ENCODE measurements at regions not wholly inside any gene's neighbourhood (a gene's known extent, or its start where the extent isn't known, plus 50 kb on each side); places are given as distances from the start of the nearest gene placed in this dataset.

- TF ChIP-seq CTCF (conservative IDR thresholded peaks at IDR 0.05) (no peak), ZFX (IDR thresholded peaks at IDR 0.05) (no peak)
- no peak overlapping the region for H3K27ac ChIP-seq
These were observed 1127.0 kb downstream of the GALC start for GRCh38 chr14:86865934-86866333.

- H3K27ac ChIP-seq = no peak overlapping the region
- TF ChIP-seq CTCF (conservative IDR thresholded peaks at IDR 0.05) = no peak
- TF ChIP-seq ZFX (IDR thresholded peaks at IDR 0.05) = no peak
These were observed 1134.4 kb downstream of the GALC start for GRCh38 chr14:86858591-86858990.

- no peak overlapping the region for H3K27ac ChIP-seq
- no peak for TF ChIP-seq ZFX (IDR thresholded peaks at IDR 0.05)
- no peak for TF ChIP-seq CTCF (conservative IDR thresholded peaks at IDR 0.05)
These were observed 1135.0 kb downstream of the GALC start for GRCh38 chr14:86858031-86858430.

GRCh38 chr14:86852530-86852929 is 1140.5 kb downstream of the GALC start:
- no peak for TF ChIP-seq CTCF (conservative IDR thresholded peaks at IDR 0.05)
- TF ChIP-seq ZFX (IDR thresholded peaks at IDR 0.05) = no peak
- no peak overlapping the region for H3K27ac ChIP-seq

GRCh38 chr14:86847140-86847539 is 1145.8 kb downstream of the GALC start:
- no peak overlapping the region for H3K27ac ChIP-seq
- TF ChIP-seq ZFX (IDR thresholded peaks at IDR 0.05) (no peak), CTCF (conservative IDR thresholded peaks at IDR 0.05) (no peak)

GRCh38 chr14:86838363-86838762 is 1154.6 kb downstream of the GALC start:
- H3K27ac ChIP-seq = no peak overlapping the region
- TF ChIP-seq CTCF (conservative IDR thresholded peaks at IDR 0.05) (no peak), ZFX (IDR thresholded peaks at IDR 0.05) (no peak)

GRCh38 chr14:86826661-86827060 is 1166.3 kb downstream of the GALC start:
- TF ChIP-seq CTCF (conservative IDR thresholded peaks at IDR 0.05) = no peak
- no peak for TF ChIP-seq ZFX (IDR thresholded peaks at IDR 0.05)
- H3K27ac ChIP-seq = no peak overlapping the region

Data from C4-2B (cell line).